CD4-positive, alpha-beta T cell treated with Interleukin-1 beta for 1 hour (primary cell): ENCODE measurements at regions not wholly inside any gene's neighbourhood (a gene's known extent, or its start where the extent isn't known, plus 50 kb on each side); places are given as distances from the start of the nearest gene placed in this dataset.

ENCODE experiments used
- DNase-seq, 2 donors: peaks; one replicate each; pipeline ENCODE4 v3.0.0-alpha.2; 2020 to 2022

GRCh38 chr4:54986095-54986846 lies 139.1 kb downstream of the KDR start:
- DNase-seq: no peak

DNA sequence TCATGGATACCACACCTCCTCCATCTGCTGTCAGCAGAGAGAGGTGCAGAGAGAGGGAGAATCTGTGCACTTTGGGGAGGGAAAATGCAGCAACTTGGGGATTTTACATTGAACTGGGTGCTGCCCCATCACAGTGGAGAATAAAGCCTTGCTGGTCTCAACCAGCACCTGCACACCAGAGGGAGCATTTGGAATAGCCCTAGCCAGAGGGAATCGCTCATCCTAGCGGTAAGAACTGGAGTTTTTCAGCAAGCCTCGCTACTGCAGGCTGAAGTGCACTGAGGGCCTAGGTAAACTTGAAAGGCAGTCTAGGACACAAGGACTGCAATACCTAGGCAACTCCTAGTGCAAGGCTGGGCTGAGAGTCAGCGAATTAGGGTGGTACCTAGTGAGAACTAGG lies 148.7 kb downstream of the KDR start:
- DNase-seq: no peak

DNA sequence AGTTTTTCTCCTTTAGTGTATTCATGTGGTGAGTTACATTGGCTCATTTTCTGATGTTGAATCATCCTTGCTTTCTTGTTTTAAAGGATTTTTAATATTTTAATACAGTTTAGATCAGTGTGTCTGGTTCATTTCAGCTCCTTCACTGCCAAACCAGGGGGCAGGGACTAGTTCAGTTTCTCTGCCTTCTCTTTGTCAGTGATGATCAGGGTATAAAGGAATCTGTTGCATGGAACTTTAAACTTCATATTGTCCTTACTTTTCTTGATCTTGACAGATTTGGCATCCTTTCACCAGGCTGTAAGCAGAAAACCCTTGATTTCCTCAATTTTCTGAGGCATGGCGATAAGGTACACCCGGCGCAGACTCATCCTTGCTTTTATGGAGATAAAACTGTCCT lies 149.4 kb downstream of the KDR start:
- DNase-seq: no peak

GRCh38 chr4:54973784-54974183 lies 151.6 kb downstream of the KDR start:
- no peak for DNase-seq

- no peak for DNase-seq
Observed at GRCh38 chr4:54971474-54971950, 153.9 kb downstream of the KDR start.

GRCh38 chr4:54967289-54967688 lies 158.1 kb downstream of the KDR start:
- no peak for DNase-seq

GRCh38 chr4:54961357-54961975 lies 163.9 kb downstream of the KDR start:
- DNase-seq: peak in 1 of 2 donors; percentile 23

- no peak for DNase-seq
Observed at GRCh38 chr4:54959651-54960116, 165.7 kb downstream of the KDR start.

DNA sequence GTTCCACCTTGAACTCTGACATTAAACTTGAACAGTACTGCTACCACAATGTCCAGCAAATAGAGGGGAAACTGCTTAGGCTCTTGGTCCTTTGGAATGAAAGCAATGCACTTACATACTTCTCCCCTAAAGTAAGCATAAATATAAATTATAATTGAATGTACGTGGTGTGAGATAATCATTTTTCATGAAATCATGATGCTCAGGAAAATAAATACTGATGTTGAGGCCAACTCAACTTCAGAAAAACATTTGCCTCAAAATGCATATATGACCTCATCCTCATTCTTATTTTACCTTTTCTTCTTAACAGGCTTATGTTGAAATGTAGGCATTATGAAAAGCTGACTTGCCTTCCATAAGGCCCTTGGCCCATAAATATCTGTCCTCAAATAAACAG lies 166.3 kb downstream of the KDR start:
- DNase-seq: no peak

GRCh38 chr4:54958236-54958635 lies 167.2 kb downstream of the KDR start:
- peak in 1 of 2 donors; percentile 10 for DNase-seq

DNA sequence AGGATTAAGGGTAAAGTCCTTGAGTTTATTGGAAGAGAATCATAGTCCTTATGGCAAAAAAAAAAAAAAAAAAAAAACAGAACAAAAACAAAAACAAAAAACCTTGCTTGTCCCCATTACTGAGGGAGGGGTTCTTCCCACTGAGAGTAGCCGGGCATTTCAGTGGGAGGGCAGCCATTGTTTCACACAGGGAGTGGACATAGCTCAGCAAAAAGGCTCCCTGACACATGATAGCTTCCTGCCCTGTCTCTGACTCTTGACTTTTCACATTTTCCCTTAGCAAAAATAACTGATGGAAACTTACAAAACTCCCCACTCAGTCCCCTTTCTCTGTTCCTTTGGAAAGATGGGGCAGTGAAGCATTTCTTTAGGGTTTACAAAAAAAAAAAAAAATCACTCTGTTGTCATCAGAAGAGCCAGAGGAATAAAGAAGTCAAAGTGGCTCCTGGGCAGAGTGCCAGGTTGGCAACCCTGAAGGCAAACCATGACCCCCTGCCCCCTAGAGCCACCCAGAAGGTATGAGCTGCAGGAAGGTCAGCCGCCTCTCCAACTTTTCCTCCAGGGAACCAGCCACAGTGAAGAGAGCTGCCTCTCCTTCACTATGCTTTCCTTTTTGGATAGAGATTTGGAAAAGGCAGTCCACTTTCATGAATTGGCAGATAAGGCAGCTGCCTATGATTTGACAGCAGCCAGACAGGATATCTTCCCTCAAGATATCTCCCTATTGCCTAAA lies 170.6 kb downstream of the KDR start:
- no peak for DNase-seq

DNA sequence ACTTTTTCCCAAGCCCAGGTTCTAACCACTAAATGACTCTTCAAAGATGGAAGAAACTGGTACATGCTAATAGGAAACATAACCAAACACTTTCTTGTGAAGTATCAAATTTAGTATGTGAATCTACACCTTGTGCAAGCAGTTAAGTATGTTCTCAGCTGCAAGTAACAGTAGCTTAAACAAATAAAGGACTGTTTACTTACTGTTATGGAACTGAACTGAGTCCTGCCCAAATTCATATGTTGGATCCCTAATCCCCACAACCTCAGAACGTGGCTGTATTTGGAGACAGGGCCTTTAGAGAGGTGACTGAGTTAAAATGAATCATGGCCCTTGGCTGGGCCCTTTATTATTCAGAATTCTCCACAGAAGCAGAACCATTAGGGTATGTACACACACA lies 178.7 kb downstream of the KDR start:
- DNase-seq: no peak

- no peak for DNase-seq
Observed at GRCh38 chr4:54945838-54946237, 179.6 kb downstream of the KDR start.

DNA sequence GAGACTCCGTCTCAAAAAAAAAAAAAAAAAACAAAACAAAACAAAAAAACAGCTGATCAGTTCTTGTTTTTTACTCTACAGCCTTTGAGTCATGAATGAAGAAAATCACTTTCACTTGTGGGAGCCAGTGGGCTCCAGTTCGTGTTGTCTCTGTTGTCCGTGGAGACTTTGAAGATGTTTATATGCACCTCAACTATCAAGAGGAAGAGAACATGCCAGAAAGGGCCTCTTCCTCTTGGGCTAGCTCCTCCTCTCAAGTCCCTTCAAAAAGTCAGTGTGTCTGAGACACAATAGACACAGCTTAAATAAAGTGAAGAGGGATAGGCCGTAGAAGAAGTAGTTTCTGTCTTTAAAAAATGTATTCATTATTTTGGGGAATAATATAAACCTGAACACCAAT lies 182.7 kb downstream of the KDR start:
- peak; percentile 62 to 69 for DNase-seq

- DNase-seq: peak; percentile 34 to 46
Observed at GRCh38 chr4:54941994-54942552, 183.3 kb downstream of the KDR start.

- peak in 1 of 2 donors; percentile 10 for DNase-seq
Observed at GRCh38 chr4:54940996-54941865, 184.2 kb downstream of the KDR start.

- DNase-seq: no peak
Observed at GRCh38 chr4:54937501-54937900, 187.9 kb downstream of the KDR start.

DNA sequence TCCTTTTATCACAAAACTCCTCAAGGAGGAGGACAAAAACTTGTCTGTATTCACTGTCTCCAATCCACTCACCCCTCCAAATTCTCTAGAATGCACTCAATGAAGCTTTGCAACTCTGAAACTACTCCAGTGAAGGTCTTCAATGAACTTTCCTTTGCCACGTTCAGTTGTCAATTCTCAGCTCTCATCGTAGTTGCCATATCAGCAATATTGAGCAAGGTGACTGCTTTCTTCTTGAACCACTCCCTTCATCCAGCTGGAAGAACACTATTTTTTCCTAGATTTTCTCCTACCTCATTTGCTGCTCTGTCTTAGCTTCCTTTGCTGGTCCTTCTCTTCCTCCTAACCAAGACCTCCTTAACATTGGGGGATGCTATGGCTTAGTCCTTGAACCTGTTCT lies 191.8 kb downstream of the KDR start:
- DNase-seq: no peak

GRCh38 chr4:54930226-54930625 lies 195.2 kb downstream of the KDR start:
- DNase-seq: no peak

DNA sequence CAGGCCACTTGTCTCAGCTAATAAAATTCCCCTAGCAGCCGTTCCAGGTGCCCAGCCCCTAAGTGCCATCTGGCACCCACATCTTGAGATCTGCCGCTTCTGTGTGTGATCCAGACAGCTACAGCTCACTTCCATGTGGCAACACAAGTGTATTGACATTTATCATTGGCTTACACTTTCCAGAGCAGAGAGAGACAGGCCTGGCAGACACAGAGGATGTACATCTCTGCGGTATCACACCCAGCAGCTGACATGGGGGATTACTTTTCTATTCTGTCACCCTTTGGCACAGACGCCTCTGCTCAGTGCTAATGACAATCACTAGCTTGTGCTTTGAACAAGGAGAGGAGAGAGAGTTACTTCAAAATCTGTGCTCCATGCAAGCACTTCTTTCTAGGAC lies 195.9 kb downstream of the KDR start:
- DNase-seq: no peak

- no peak for DNase-seq
Observed at GRCh38 chr4:54924891-54925290, 200.5 kb downstream of the KDR start.

- DNase-seq: no peak
Observed at GRCh38 chr4:54915276-54915675, 210.1 kb downstream of the KDR start.
